SU-DHL-6 (cell line): ENCODE measurements at regions not wholly inside any gene's neighbourhood (a gene's known extent, or its start where the extent isn't known, plus 50 kb on each side); places are given as distances from the start of the nearest gene placed in this dataset.

ENCODE experiments used
- EZH2phosphoT487 ChIP-seq: fragments of 200-600 bp; sonication (generic), shearing (Covaris generic); conservative IDR thresholded peaks from 2 replicates; pipeline ENCODE4 v1.6.1; 2018; ENCODE audit warnings: mild to moderate bottlenecking, antibody characterized with exemption, low read length, moderate library complexity, mixed read lengths
- TF ChIP-seq, protein P1 (sequence below): fragments of 200-600 bp; sonication (generic); IDR thresholded peaks from one replicate; pipeline ENCODE4 v1.5.1; 2017; ENCODE audit warnings: antibody characterized with exemption, mild to moderate bottlenecking, low read length, moderate library complexity; ENCODE audit not compliant: insufficient read depth, poor library complexity, severe bottlenecking

DNA sequence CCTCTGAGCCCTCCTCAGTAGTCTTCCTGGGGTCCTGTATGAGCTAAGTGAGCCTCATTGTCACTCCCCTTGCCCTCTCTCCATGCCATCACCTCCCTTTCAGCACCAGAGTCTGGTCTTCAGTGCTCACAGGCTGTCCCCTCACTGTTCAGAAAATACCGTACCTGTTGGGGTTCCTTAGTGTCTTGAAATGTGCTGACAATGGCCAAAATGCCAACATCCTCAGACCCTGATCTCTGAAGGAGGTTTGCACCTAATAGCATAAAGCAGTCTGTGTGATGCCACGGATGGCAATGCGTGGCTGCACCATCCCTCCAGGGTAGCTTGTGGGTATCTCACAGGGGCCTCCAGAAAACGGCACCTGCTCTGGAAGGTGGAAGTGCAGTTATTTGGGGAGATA is 301.0 kb upstream of the TLE3 start:
- TF ChIP-seq, protein P1, sequence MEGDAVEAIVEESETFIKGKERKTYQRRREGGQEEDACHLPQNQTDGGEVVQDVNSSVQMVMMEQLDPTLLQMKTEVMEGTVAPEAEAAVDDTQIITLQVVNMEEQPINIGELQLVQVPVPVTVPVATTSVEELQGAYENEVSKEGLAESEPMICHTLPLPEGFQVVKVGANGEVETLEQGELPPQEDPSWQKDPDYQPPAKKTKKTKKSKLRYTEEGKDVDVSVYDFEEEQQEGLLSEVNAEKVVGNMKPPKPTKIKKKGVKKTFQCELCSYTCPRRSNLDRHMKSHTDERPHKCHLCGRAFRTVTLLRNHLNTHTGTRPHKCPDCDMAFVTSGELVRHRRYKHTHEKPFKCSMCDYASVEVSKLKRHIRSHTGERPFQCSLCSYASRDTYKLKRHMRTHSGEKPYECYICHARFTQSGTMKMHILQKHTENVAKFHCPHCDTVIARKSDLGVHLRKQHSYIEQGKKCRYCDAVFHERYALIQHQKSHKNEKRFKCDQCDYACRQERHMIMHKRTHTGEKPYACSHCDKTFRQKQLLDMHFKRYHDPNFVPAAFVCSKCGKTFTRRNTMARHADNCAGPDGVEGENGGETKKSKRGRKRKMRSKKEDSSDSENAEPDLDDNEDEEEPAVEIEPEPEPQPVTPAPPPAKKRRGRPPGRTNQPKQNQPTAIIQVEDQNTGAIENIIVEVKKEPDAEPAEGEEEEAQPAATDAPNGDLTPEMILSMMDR, result no peak
- no peak for TF ChIP-seq EZH2phosphoT487
